NCI-H446 treated with DMSO at 0.1 percent for 48 hours (cell line): ENCODE measurements at regions not wholly inside any gene's neighbourhood (a gene's known extent, or its start where the extent isn't known, plus 50 kb on each side); places are given as distances from the start of the nearest gene placed in this dataset.
A peak's percentile ranks its signal among the peaks of the same experiment; 100 is the strongest.
"Not testable (repeated sequence)": the region's sequence is repeated elsewhere in the genome, so short reads cannot be mapped to it uniquely, and the experiment has no call there.

Source experiments
- DNase-seq: peaks from one replicate; lab custom pipeline; 2025; lab: John Stamatoyannopoulos, UW

- DNase-seq: no peak
Observed at GRCh38 chr1:199044191-199044590, 405.4 kb downstream of the PTPRC start.

GRCh38 chr1:199046618-199047017, 407.8 kb downstream of the PTPRC start:
- no peak for DNase-seq

- DNase-seq: peak; percentile 13
Observed at GRCh38 chr1:199054694-199055093, 415.9 kb downstream of the PTPRC start.

GRCh38 chr1:199057322-199057721, 418.5 kb downstream of the PTPRC start:
- DNase-seq: no peak

DNA sequence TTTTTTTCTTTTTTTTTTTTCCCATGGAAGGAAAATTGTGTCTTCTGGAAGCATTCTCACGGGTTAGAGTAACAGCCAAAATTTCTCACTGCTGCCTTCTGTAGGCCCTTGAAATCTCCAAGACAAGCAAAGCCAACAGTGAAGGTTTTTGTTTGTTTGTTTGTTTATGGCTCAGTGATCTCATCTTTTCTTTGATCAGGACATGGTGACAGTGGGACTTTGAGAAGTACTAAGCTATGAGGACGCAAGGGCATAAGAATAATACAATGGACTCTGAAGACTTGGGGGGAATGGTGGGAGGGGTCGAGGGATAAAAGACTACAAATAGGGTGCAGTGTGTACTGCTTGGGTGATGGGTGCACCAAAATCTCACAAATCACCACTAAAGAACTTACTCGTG, 419.4 kb downstream of the PTPRC start:
- no peak for DNase-seq

DNA sequence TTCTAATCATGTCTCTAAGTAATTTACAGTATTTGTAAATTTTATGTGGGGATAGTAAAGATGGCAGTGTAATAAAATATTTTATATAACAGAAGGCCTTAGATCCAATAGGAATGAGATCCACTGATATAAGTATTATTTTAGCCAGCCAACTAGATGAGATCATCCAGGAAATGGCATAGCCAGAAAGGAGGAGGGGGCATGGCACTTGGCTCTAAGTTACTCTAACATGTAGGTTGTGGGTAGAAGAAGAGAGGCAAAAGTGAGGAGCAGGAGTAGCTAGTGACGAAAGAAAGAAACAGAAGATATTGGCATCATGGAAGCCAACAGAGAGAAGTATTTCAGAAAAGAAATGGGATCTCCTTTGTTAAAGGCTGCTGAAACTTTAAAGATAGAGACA, 426.1 kb downstream of the PTPRC start:
- DNase-seq: peak; percentile 15

- DNase-seq: no peak
Observed at GRCh38 chr1:199067483-199067882, 428.6 kb downstream of the PTPRC start.

- no peak for DNase-seq
Observed at GRCh38 chr1:199071080-199071479, 432.2 kb downstream of the PTPRC start.

GRCh38 chr1:199073166-199073565, 434.3 kb downstream of the PTPRC start:
- DNase-seq: no peak

DNA sequence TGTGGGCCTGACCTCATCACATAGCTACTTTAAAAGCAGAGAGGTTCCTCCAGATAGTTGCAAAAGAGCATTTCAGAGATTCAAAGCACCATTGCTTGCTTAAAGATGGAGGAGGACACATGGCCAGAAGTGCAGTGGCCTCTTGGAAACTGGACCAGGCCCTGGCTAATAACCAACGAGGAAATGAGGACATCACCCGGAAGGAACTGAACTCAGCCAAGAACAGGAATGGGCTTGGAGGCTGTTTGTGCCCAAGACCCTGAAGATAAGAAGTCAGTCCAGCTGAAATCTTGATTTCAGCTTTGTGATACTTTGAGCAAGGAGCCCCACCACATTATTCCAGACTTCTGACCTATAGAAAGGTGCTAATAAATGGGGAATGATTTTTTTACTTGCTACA, 437.0 kb downstream of the PTPRC start:
- no peak for DNase-seq

GRCh38 chr1:199079994-199080393, 441.2 kb downstream of the PTPRC start:
- DNase-seq: no peak

DNA sequence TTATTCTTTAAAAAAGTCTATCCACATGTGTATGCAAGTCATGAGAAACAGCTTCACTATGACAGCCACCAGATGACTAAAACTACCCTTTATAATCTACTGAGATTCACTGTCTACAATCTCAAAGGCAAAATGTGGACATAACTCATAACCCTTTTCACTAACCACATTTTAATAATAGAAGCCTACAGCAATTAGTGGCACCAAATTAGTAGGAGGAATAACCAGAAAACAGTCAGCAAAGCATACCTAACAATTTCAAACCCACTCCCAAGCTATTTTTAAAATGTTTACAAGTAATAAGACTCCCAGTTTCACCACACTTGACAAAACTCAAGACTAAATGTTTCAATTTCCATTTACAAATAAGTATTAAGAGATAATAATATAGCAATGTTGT, 442.9 kb downstream of the PTPRC start:
- DNase-seq: no peak

GRCh38 chr1:199082778-199083389, 444.0 kb downstream of the PTPRC start:
- no peak for DNase-seq

DNA sequence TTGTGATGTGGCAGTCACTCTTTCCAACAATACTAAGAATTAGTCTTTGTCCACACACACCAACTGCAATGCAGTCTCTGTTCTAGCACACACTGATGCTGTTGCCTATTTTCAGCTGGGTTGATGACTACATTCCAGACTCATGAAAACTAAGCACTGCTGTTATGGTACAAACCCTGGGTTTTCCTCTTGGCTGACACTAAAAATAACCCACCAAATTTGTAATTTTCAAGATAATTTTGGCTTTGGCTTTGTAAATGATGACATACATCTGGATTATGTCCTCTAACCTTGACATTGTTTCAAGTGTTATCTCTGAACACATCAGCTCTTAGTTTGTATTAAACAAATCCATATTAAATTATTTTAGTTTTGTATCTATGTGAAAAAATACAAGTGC, 444.8 kb downstream of the PTPRC start:
- no peak for DNase-seq

GRCh38 chr1:199084293-199084692, 445.5 kb downstream of the PTPRC start:
- DNase-seq: no peak

DNA sequence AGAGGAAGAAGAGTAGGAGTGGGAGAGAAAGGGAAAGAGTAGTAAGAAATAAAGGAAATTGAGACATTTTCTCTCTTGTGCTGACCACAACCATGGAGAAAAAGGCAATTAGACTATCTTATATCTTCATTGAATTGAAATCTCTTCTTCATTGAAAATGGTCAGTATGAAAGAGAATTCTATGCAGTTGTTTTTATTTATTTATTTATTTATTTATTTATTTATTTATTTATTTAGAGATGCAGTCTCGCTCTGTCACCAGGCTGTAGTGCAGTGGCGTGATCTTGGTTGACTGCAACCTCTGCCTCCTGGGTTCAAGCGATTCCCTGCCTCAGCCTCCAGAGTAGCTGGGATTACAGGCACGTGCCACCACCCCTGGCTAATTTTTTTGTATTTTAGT, 447.1 kb downstream of the PTPRC start:
- DNase-seq: no peak

- no peak for DNase-seq
Observed at GRCh38 chr1:199087144-199087543, 448.3 kb downstream of the PTPRC start.

- DNase-seq: no peak
Observed at GRCh38 chr1:199089393-199090122, 450.7 kb downstream of the PTPRC start.

DNA sequence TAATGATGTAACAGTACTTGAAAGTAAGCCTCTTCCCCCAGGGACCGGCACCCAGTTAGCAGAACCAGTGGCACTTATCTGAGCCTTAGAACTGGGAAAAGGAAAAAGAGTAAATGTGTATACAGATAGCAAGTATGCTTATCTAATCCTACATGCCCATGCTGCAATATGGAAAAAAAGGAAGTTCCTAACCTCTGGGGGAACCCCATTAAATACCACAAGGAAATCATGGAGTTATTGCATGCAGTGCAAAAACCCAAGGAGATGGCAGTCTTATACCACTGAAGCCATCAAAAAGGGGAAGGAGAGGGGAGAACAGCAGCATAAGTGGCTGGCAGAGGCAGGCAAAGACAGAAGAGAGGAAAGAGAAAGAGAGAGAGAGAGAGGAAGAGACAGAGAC, 456.8 kb downstream of the PTPRC start:
- DNase-seq: not testable (repeated sequence)

DNA sequence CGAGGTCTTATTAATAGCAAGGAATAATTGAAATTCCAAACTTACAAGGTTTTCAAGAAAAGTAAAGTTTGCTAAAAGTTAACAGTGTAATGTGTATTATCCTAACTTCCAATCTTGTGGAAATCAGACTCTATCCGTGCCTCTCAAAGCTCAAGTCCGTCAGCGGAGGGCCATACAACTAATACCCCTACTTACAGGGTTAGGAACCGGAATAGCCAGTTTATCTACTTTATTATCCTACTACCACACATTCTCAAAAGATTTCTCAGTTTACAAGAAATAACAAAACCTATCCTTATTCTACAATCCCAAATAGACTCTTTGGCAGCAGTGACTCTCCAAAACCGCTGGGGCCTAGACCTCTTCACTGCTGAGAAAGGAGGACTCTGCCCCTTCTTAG, 457.8 kb downstream of the PTPRC start:
- no peak for DNase-seq

DNA sequence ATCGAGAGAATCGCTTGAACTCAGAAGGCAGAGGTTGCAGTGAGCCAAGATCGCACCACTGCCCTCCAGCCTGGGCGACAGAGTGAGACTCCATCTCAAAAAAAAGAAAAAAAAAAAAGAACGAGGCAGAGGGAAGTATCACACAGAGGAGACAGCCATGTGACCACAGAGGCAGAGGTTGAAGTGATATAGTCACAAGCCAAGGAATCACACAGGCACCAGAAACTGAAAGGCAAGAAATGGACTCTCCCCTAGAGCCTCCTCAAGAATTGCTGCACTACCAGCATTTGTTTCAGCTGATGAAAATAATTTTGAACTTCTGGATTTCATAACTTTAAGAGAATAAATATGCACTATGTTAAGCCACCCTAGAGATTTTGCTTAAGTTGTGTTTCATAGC, 459.6 kb downstream of the PTPRC start:
- no peak for DNase-seq

DNA sequence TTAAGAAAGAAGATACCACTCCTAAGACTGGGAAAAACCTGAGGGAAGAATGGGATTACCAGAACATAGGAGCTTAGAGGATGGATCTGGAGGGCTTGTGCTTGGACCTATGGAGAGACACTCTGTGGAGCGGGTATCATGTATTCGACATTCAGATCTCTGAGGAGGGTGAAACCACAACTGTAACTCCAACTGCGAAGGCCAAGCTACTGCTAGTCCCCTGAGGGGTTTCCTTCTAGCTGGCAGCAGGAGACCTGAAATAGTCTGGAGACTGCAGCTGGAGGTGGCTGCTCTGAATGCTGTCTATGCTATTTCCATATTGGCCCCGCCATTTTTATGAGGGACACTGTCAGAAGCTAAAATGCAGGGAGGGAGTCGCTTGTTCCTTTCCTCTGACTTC, 462.3 kb downstream of the PTPRC start:
- DNase-seq: no peak

- no peak for DNase-seq
Observed at GRCh38 chr1:199101635-199102034, 462.8 kb downstream of the PTPRC start.

GRCh38 chr1:199102239-199102638, 463.4 kb downstream of the PTPRC start:
- no peak for DNase-seq
